Lung (tissue), 11 donors: ENCODE measurements at regions not wholly inside any gene's neighbourhood (a gene's known extent, or its start where the extent isn't known, plus 50 kb on each side); places are given as distances from the start of the nearest gene placed in this dataset.
A peak's percentile ranks its signal among the peaks of the same experiment; 100 is the strongest.

ENCODE experiments used
- ATAC-seq: fragments of 200-7000 bp; cut with Tn5 transposase; one replicate; pipeline ENCODE4 v1.9.1; 2020; ENCODE audit warnings: moderate number of reproducible peaks; ENCODE audit not compliant: insufficient read depth, low FRiP score
- DNase-seq, 3 donors: peaks; one replicate each; pipeline ENCODE4 v3.0.0-alpha.2; 2013 to 2017
- H3K27ac ChIP-seq, 2 donors: one replicate each; pipeline ENCODE4 v1.5.1; 2013; ENCODE audit warnings: mild to moderate bottlenecking in 2 of 2, moderate library complexity in 2 of 2, control low read depth in 1 of 2, inconsistent platforms in 1 of 2, low read depth in 1 of 2, low read length in 1 of 2
- H3K27me3 ChIP-seq, 3 donors: one replicate each; pipeline ENCODE4 v1.5.1; 2013; ENCODE audit warnings: low read length in 2 of 3; ENCODE audit not compliant: control insufficient read depth in 3 of 3, insufficient read depth in 3 of 3
- H3K36me3 ChIP-seq, 4 donors: one replicate each; pipeline ENCODE4 v1.5.1; 2013; ENCODE audit warnings: low read length in 4 of 4, mild to moderate bottlenecking in 1 of 4, moderate library complexity in 1 of 4; ENCODE audit not compliant: control insufficient read depth in 4 of 4, insufficient read depth in 4 of 4
- H3K4me1 ChIP-seq, 5 donors: one replicate each; pipeline ENCODE4 v1.5.1; 2013; ENCODE audit warnings: low read length in 5 of 5, mild to moderate bottlenecking in 2 of 5, moderate library complexity in 1 of 5; ENCODE audit not compliant: control insufficient read depth in 5 of 5, insufficient read depth in 5 of 5
- H3K4me3 ChIP-seq: one replicate; pipeline ENCODE4 v1.5.1; 2013; ENCODE audit warnings: mild to moderate bottlenecking, control low read depth, moderate library complexity
- H3K9ac ChIP-seq, 2 donors: one replicate each; pipeline ENCODE4 v1.5.1; 2013; ENCODE audit warnings: low read length in 2 of 2, control low read depth in 1 of 2; ENCODE audit not compliant: insufficient read depth in 1 of 2
- H3K9me3 ChIP-seq, 4 donors: one replicate each; pipeline ENCODE4 v1.5.1; 2013; ENCODE audit warnings: low read length in 3 of 4, mild to moderate bottlenecking in 1 of 4, moderate library complexity in 1 of 4; ENCODE audit not compliant: control insufficient read depth in 4 of 4, insufficient read depth in 3 of 4
- WGBS, 2 donors: extraction: QIAGEN DNeasy Blood & Tissue Kit; methylation state at CpG; one replicate each; pipeline ENCODE4 v1.1.7; 2013; 5-methylcytosine and 5-hydroxymethylcytosine counted together
- TF ChIP-seq, protein P1 (sequence below): IDR thresholded peaks from 2 replicates; pipeline ENCODE4 v1.5.1; 2012; ENCODE audit warnings: mild to moderate bottlenecking; ENCODE audit errors: control extremely low read depth, extremely low read depth
- donor health status: control.
- donor health status: control.
- donor health status: Bipolar disorder and iron deficiency.
- donor health status: healthy.
- donor health status: DM: yes; HTN: yes; CAD: no.

DNA sequence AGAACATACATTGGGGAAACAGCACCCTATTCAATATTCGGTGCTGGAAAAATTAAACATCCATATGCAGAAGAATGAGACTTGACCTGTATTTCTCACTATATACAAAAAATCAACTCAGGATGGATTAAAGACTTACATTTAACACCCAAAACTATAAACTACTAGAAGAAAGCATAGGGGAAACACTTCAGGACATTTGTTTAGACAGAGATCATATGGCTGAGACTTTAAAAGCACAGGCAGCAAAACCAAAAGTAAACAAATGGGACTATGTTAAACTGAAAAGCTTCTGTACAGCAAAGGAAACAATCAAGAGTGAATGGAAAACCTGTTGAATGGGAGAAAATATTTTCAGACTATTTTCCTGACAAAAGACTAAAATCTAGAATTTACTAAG, 1694.1 kb upstream of the CELF4 start:
- ATAC-seq (no peak), DNase-seq (peak in 2 of 3 donors; percentile 78 to 81)
- 73 to 74% methylated on average over 1 of the region's 1 CpG for WGBS, 2 donors
- Histone ChIP-seq H3K9me3 (no peaks in the 10 kb centered on the region), H3K27ac (no peak overlapping the region), H3K36me3 (no peaks in the 10 kb centered on the region), H3K4me1 (peaks cover 0 to 7% (median 0%) of the 10 kb centered on the region in 5 donors), H3K9ac (no peak overlapping the region), H3K27me3 (no peaks in the 10 kb centered on the region), H3K4me3 (no peak overlapping the region)
- TF ChIP-seq, protein P1, sequence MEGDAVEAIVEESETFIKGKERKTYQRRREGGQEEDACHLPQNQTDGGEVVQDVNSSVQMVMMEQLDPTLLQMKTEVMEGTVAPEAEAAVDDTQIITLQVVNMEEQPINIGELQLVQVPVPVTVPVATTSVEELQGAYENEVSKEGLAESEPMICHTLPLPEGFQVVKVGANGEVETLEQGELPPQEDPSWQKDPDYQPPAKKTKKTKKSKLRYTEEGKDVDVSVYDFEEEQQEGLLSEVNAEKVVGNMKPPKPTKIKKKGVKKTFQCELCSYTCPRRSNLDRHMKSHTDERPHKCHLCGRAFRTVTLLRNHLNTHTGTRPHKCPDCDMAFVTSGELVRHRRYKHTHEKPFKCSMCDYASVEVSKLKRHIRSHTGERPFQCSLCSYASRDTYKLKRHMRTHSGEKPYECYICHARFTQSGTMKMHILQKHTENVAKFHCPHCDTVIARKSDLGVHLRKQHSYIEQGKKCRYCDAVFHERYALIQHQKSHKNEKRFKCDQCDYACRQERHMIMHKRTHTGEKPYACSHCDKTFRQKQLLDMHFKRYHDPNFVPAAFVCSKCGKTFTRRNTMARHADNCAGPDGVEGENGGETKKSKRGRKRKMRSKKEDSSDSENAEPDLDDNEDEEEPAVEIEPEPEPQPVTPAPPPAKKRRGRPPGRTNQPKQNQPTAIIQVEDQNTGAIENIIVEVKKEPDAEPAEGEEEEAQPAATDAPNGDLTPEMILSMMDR = no peak

DNA sequence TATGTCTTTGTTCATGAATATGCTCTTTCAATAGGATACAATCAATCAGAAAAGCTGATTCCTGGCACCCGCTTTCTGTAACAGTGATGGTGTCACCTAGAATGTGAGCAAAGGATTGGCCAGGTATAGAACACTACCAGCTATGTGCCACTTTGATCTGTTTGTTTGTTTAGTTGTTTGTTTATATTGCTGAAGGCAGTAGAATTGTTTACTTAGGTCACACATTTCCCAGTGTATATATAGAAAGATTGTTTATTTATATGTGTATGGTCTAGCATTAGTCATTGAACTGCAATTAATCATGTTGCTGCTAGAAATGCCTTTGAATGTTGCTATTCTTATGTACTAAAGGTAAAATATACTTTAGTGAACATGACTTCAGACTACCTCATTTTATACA, 1678.6 kb upstream of the CELF4 start:
- H3K36me3 ChIP-seq = no peaks in the 10 kb centered on the region
- no peak overlapping the region for H3K27ac ChIP-seq
- H3K4me3 ChIP-seq = no peak overlapping the region
- DNase-seq (no peak), ATAC-seq (no peak)
- no peaks in the 10 kb centered on the region for H3K27me3 ChIP-seq
- no peaks in the 10 kb centered on the region for H3K9me3 ChIP-seq
- TF ChIP-seq, protein P1 = no peak
- H3K9ac ChIP-seq = no peak overlapping the region
- WGBS, 2 donors = 95 to 100% methylated on average over 1 of the region's 1 CpG
- H3K4me1 ChIP-seq = no peaks in the 10 kb centered on the region

DNA sequence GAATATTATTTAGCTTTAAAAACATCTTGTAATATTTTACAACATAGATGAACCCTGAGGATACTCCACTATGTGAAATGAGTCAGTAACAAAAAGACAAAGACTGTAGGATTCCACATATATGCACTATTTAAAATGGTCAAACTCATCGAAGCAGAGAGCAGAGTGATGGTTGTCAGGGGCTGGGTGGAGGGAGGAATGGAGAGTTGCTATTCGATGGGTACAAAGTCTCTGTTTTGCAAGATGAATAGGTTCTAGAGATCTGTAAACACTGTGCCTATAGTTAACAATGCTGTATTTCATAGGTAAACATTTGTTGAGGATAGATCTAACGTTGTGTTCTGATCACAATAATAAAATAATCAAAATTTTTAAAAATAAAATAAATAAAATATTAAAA, 1675.9 kb upstream of the CELF4 start:
- no peak for ATAC-seq

More for the DNA sequence above, 1675.9 kb upstream of the CELF4 start:
- TF ChIP-seq, protein P1 = no peak
- no peak overlapping the region for H3K9ac ChIP-seq
- no peaks in the 10 kb centered on the region for H3K36me3 ChIP-seq
- H3K4me3 ChIP-seq = no peak overlapping the region
- no peaks in the 10 kb centered on the region for H3K4me1 ChIP-seq
- H3K27me3 ChIP-seq = no peaks in the 10 kb centered on the region
- H3K9me3 ChIP-seq = no peaks in the 10 kb centered on the region
- H3K27ac ChIP-seq = no peak overlapping the region
- WGBS, 2 donors = 69 to 78% methylated on average over 3 of the region's 3 CpGs
- DNase-seq = no peak
